Ishikawa (cell line): ENCODE measurements at regions not wholly inside any gene's neighbourhood (a gene's known extent, or its start where the extent isn't known, plus 50 kb on each side); places are given as distances from the start of the nearest gene placed in this dataset.

Source experiments
- CEBPB ChIP-seq: IDR thresholded peaks from 2 replicates; pipeline ENCODE4 v1.6.1; 2012
- CREB1 ChIP-seq: IDR thresholded peaks from 2 replicates; pipeline ENCODE4 v1.6.1; 2012; ENCODE audit warnings: low read depth
- EGR1 ChIP-seq: IDR thresholded peaks from 2 replicates; pipeline ENCODE4 v1.6.1; 2012
- EP300 ChIP-seq: IDR thresholded peaks from 2 replicates; pipeline ENCODE4 v1.6.1; 2012; ENCODE audit warnings: borderline replicate concordance
- FOXM1 ChIP-seq: IDR thresholded peaks from 2 replicates; pipeline ENCODE4 v1.6.1; 2012; ENCODE audit warnings: low read depth, borderline replicate concordance
- NFIC ChIP-seq: IDR thresholded peaks from 2 replicates; pipeline ENCODE4 v1.6.1; 2012
- REST ChIP-seq: IDR thresholded peaks from 2 replicates; pipeline ENCODE4 v1.6.1; 2012; ENCODE audit warnings: low read depth, mild to moderate bottlenecking
- TAF1 ChIP-seq: IDR thresholded peaks from 2 replicates; pipeline ENCODE4 v1.6.1; 2012; ENCODE audit warnings: low read depth, mild to moderate bottlenecking
- TEAD4 ChIP-seq: IDR thresholded peaks from 2 replicates; pipeline ENCODE4 v1.6.1; 2012
- ZBTB7A ChIP-seq: IDR thresholded peaks from 2 replicates; pipeline ENCODE4 v1.6.1; 2012; ENCODE audit warnings: low read depth
- TF ChIP-seq, protein P1 (sequence below): IDR thresholded peaks from 2 replicates; pipeline ENCODE4 v1.6.1; 2012
- TF ChIP-seq, protein P2 (sequence below): IDR thresholded peaks from 2 replicates; pipeline ENCODE4 v1.6.1; 2012

DNA sequence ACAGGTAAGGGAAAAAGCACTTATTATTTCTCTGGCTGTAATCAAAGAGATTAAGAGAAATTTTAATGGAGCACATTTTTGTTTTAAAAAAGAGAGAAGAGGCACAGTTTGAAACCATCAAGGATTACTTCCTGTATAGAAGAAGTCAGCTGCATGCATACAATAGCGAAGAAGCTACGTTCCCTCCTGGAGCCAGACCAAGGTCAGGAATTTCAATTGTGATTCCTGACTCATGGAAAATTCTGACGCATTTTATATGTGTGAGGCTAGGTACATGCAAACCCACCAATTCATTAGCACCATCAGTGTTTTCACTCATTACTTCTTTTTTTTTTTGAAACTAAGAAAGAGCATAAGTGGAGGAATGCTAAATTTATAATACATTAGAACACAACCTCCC, 232.7 kb upstream of the SGK1 start:
- TF ChIP-seq REST (no peak), TAF1 (no peak), NFIC (no peak), EP300 (no peak), CEBPB (no peak), CREB1 (no peak), FOXM1 (no peak), ZBTB7A (no peak), EGR1 (no peak), TEAD4 (no peak)
- TF ChIP-seq, protein P1, sequence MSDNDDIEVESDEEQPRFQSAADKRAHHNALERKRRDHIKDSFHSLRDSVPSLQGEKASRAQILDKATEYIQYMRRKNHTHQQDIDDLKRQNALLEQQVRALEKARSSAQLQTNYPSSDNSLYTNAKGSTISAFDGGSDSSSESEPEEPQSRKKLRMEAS, result no peak
- TF ChIP-seq, protein P2, sequence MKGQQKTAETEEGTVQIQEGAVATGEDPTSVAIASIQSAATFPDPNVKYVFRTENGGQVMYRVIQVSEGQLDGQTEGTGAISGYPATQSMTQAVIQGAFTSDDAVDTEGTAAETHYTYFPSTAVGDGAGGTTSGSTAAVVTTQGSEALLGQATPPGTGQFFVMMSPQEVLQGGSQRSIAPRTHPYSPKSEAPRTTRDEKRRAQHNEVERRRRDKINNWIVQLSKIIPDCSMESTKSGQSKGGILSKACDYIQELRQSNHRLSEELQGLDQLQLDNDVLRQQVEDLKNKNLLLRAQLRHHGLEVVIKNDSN, result no peak
